ENCODE measurements at regions not wholly inside any gene's neighbourhood (a gene's known extent, or its start where the extent isn't known, plus 50 kb on each side); places are given as distances from the start of the nearest gene placed in this dataset.

DNA sequence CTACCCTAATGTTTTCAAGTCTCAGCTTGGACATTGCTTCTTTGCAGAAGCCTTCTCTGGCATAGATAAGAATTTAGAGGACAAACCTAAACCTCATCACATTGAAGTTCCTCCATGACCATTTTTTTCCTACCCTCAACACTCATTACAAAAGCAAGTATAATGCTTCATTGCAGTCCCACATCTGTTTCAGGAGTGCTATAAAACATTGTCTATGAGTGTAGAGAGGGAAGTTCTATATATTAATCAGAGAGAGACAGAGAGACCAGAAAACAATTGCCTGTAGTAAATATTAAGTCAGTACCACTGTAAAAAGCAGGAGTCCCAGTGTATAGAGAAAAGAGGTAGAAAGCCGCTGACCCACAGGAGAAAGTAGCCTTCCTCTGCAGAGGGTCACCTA lies 149.7 kb downstream of the PRELID2 start:
- FAIRE-seq (no peak), ATAC-seq (no peak), DNase-seq (ENCODE audit: low read depth in 1 of 2, low spot score in 1 of 2) (no peak)
- no peak overlapping the region for H3K4me2 ChIP-seq
- no peak overlapping the region for H3K4me3 ChIP-seq
- H3K9me3 ChIP-seq = no peaks in the 10 kb centered on the region
- H3K27ac ChIP-seq = no peak overlapping the region
- POLR2A ChIA-PET = no interaction called here
- WGBS (ENCODE audit: missing lambda C conversion rate) = 83% methylated on average over 1 of the region's 1 CpG
- no peak for TF ChIP-seq POLR2A (IDR thresholded peaks at IDR 0.05; ENCODE audit: low read length)
- peaks cover 4% of the 10 kb centered on the region; the same call in 1 of the 3 replicates for H3K4me1 ChIP-seq
- CTCF ChIA-PET = interaction anchor here (1.4 to 2.6 kb wide), 3 partner anchors 32 to 140 kb away, joined by 3 to 8 read pairs (median 3); no protein-coding TSS in a partner anchor

DNA sequence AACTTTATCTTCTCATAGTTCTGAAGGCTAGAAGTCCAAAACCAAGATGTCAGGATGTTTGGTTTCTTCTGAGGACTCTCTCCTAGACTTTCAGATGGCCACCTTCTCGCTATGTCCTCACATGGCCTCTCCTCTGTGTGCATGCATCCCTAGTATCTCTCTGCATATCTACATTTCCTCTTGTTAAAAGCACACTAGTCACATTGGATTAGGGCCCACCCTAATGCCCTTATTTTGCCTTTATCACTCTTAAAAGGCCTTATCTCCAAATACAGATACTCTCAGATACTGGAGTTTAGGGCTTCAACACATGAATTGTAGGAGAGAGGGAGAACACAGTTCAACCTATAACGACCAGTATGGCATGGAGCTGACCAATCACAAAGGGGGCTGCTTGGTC lies 151.7 kb downstream of the PRELID2 start:
- CTCF ChIA-PET = interaction anchor here (1.0 to 1.7 kb wide), 3 partner anchors 10 to 142 kb away, joined by 3 to 8 read pairs (median 3); no protein-coding TSS in a partner anchor
- FAIRE-seq (no peak), ATAC-seq (no peak), DNase-seq (ENCODE audit: low read depth in 1 of 2, low spot score in 1 of 2) (no peak)
- POLR2A ChIA-PET = no interaction called here
- Histone ChIP-seq H3K27ac (no peak overlapping the region), H3K4me3 (no peak overlapping the region), H3K9me3 (no peaks in the 10 kb centered on the region), H3K4me1 (peaks cover 4% of the 10 kb centered on the region; the same call in 1 of the 3 replicates), H3K4me2 (no peak overlapping the region)
- 42% methylated on average over 2 of the region's 2 CpGs for WGBS (ENCODE audit: missing lambda C conversion rate)
- TF ChIP-seq HOXA7 (CRISPR knock-in tag; IDR thresholded peaks at IDR 0.05) (no peak), CBX2 (IDR thresholded peaks at IDR 0.05; ENCODE audit: borderline replicate concordance, low read depth) (no peak), SMC3 (IDR thresholded peaks at IDR 0.05) (no peak), SREBF2 (IDR thresholded peaks at IDR 0.05) (no peak), EHMT2 (IDR thresholded peaks at IDR 0.05; ENCODE audit: low read depth) (no peak), FOSL2 (IDR thresholded peaks at IDR 0.05) (no peak), FOSL2 (CRISPR knock-in tag; IDR thresholded peaks at IDR 0.05) (no peak), ZFP36 (IDR thresholded peaks at IDR 0.05; ENCODE audit: borderline replicate concordance, partially characterized antibody) (no peak)

DNA sequence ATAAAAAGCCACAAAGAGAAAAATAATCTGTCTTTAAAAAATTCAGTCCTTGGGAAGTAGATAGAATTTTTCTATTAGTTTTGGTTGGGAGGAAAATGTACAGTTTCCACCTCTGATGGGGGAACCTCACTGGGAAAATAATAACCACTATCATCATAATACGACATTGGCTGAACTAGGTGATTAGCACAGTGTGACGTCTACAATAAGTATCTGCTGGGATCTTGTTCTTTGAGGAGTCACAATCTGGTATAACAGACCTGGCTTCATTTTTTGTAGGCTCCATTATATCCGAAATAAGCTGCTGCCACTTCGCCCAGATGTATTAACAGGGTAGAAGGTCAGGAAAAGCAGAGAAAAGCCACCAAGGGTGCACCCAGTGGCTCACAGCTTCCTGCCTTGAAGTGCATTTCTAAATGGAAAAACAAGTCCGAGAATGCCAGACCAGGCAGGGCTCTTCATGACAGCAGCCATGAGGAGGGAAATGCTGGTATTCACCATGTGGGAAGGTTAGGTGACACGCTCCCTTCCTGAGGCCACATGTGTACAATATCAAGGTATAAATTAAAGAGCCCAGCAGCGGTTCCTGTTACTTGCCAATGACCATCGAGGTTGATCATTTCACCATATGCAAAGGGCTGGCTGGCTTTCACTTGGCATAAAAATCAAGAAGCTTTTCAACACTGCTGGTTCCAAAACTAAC lies 152.8 kb downstream of the PRELID2 start:
- FAIRE-seq (no peak), DNase-seq (ENCODE audit: low read depth in 1 of 2, low spot score in 1 of 2) (no peak), ATAC-seq (no peak)
- CTCF ChIA-PET = interaction anchor here (0.6 to 2.6 kb wide), 22 partner anchors 8 to 367 kb away, joined by 3 to 12 read pairs (median 4); no protein-coding TSS in a partner anchor
- Histone ChIP-seq H3K27ac (peak overlapping the region in 1 of 2 experiments; percentile 37; a peak in 1 of 6 replicates), H3K9me3 (no peaks in the 10 kb centered on the region), H3K4me3 (no peak overlapping the region), H3K4me1 (peaks cover 4% of the 10 kb centered on the region; the same call in 1 of the 3 replicates), H3K4me2 (no peak overlapping the region)
- WGBS (ENCODE audit: missing lambda C conversion rate) = 78% methylated on average over 8 of the region's 8 CpGs
- TF ChIP-seq NFE2L2 (conservative IDR thresholded peaks at IDR 0.05; ENCODE audit: low read length) = no peak
- TF ChIP-seq RFX5 (IDR thresholded peaks at IDR 0.05) = no peak
- no peak for TF ChIP-seq POLR2A (IDR thresholded peaks at IDR 0.05; ENCODE audit: low read length)
- TF ChIP-seq, protein P1, sequence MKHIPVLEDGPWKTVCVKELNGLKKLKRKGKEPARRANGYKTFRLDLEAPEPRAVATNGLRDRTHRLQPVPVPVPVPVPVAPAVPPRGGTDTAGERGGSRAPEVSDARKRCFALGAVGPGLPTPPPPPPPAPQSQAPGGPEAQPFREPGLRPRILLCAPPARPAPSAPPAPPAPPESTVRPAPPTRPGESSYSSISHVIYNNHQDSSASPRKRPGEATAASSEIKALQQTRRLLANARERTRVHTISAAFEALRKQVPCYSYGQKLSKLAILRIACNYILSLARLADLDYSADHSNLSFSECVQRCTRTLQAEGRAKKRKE (CRISPR knock-in tag; IDR thresholded peaks at IDR 0.05; ENCODE audit: low read depth) = no peak
- no peak for TF ChIP-seq HOXB13 (CRISPR knock-in tag; IDR thresholded peaks at IDR 0.05; ENCODE audit: low read depth)
- TF ChIP-seq EHF (CRISPR knock-in tag; IDR thresholded peaks at IDR 0.05) = no peak
- TF ChIP-seq HDAC2 (IDR thresholded peaks at IDR 0.05) = no peak
- TF ChIP-seq, protein P2, sequence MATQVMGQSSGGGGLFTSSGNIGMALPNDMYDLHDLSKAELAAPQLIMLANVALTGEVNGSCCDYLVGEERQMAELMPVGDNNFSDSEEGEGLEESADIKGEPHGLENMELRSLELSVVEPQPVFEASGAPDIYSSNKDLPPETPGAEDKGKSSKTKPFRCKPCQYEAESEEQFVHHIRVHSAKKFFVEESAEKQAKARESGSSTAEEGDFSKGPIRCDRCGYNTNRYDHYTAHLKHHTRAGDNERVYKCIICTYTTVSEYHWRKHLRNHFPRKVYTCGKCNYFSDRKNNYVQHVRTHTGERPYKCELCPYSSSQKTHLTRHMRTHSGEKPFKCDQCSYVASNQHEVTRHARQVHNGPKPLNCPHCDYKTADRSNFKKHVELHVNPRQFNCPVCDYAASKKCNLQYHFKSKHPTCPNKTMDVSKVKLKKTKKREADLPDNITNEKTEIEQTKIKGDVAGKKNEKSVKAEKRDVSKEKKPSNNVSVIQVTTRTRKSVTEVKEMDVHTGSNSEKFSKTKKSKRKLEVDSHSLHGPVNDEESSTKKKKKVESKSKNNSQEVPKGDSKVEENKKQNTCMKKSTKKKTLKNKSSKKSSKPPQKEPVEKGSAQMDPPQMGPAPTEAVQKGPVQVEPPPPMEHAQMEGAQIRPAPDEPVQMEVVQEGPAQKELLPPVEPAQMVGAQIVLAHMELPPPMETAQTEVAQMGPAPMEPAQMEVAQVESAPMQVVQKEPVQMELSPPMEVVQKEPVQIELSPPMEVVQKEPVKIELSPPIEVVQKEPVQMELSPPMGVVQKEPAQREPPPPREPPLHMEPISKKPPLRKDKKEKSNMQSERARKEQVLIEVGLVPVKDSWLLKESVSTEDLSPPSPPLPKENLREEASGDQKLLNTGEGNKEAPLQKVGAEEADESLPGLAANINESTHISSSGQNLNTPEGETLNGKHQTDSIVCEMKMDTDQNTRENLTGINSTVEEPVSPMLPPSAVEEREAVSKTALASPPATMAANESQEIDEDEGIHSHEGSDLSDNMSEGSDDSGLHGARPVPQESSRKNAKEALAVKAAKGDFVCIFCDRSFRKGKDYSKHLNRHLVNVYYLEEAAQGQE (IDR thresholded peaks at IDR 0.05) = no peak
- TF ChIP-seq TP53 (CRISPR knock-in tag; IDR thresholded peaks at IDR 0.05) = no peak
- TF ChIP-seq, protein P3, sequence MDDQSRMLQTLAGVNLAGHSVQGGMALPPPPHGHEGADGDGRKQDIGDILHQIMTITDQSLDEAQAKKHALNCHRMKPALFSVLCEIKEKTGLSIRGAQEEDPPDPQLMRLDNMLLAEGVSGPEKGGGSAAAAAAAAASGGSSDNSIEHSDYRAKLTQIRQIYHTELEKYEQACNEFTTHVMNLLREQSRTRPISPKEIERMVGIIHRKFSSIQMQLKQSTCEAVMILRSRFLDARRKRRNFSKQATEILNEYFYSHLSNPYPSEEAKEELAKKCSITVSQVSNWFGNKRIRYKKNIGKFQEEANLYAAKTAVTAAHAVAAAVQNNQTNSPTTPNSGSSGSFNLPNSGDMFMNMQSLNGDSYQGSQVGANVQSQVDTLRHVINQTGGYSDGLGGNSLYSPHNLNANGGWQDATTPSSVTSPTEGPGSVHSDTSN (IDR thresholded peaks at IDR 0.05) = no peak
- TF ChIP-seq MAFK (IDR thresholded peaks at IDR 0.05; ENCODE audit: partially characterized antibody) = no peak
- TF ChIP-seq, protein P4, sequence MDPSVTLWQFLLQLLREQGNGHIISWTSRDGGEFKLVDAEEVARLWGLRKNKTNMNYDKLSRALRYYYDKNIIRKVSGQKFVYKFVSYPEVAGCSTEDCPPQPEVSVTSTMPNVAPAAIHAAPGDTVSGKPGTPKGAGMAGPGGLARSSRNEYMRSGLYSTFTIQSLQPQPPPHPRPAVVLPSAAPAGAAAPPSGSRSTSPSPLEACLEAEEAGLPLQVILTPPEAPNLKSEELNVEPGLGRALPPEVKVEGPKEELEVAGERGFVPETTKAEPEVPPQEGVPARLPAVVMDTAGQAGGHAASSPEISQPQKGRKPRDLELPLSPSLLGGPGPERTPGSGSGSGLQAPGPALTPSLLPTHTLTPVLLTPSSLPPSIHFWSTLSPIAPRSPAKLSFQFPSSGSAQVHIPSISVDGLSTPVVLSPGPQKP (IDR thresholded peaks at IDR 0.05; ENCODE audit: low read depth, low read length) = no peak
- TF ChIP-seq GATA3 (IDR thresholded peaks at IDR 0.05; ENCODE audit: borderline replicate concordance) = no peak
- TF ChIP-seq ZC3H11A (IDR thresholded peaks at IDR 0.05) = no peak
- TF ChIP-seq NPAS2 (CRISPR knock-in tag; IDR thresholded peaks at IDR 0.05; ENCODE audit: borderline replicate concordance) = no peak
- POLR2A ChIA-PET = no interaction called here

All from A549 (cell line).